ENCODE measurements at regions not wholly inside any gene's neighbourhood (a gene's known extent, or its start where the extent isn't known, plus 50 kb on each side); places are given as distances from the start of the nearest gene placed in this dataset.

- TF ChIP-seq PAX5 (IDR thresholded peaks at IDR 0.05; ENCODE audit: insufficient read depth, low read length, severe bottlenecking) (no peak), POLR2A (IDR thresholded peaks at IDR 0.05; ENCODE audit: low read depth, low read length) (no peak), SPI1 (IDR thresholded peaks at IDR 0.05; ENCODE audit: low read depth, low read length) (no peak), POU2F2 (IDR thresholded peaks at IDR 0.05; ENCODE audit: low read depth, low read length) (no peak)
- FAIRE-seq (no peak), DNase-seq (ENCODE audit: insufficient read length, low spot score) (no peak)
These were observed 624.8 kb upstream of the RAB6C start for GRCh38 chr2:129354631-129355030.

- TF ChIP-seq POLR2AphosphoS5 (IDR thresholded peaks at IDR 0.05; ENCODE audit: low read depth, low read length): no peak
- no peak for TF ChIP-seq SPI1 (IDR thresholded peaks at IDR 0.05; ENCODE audit: low read depth, low read length)
- TF ChIP-seq POU2F2 (IDR thresholded peaks at IDR 0.05; ENCODE audit: low read depth, low read length): no peak
- no peak for TF ChIP-seq TAF1 (IDR thresholded peaks at IDR 0.05; ENCODE audit: low read depth, low read length)
- FAIRE-seq: no peak
- no peak for DNase-seq (ENCODE audit: insufficient read length, low spot score)
These were observed 617.8 kb upstream of the RAB6C start for GRCh38 chr2:129361688-129362087.

DNA sequence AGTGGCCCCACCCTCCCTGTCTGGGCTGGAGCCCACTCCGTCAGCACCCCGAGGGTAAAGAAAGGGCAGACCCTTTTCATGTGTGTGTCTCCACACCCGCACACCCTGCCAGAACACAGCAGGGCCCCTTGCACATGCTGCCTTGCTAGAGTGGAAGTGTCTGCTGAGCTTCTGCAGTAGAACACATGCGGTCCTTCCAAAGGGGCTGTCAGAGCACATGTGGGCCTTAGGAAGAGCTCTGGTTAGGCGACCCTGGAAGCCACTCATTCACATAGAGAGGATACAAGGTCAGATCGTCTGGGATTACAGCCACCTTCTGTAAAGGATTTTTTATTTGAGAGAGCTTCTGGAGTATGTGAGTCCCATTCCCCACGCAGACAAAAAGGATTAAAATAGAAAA, 613.2 kb upstream of the RAB6C start:
- TF ChIP-seq POU2F2 (IDR thresholded peaks at IDR 0.05; ENCODE audit: low read depth, low read length) (no peak), POLR2A (IDR thresholded peaks at IDR 0.05; ENCODE audit: low read depth, low read length) (no peak), SPI1 (IDR thresholded peaks at IDR 0.05; ENCODE audit: low read depth, low read length) (no peak), TAF1 (IDR thresholded peaks at IDR 0.05; ENCODE audit: low read depth, low read length) (no peak)
- FAIRE-seq (no peak), DNase-seq (ENCODE audit: insufficient read length, low spot score) (no peak)

GRCh38 chr2:129367107-129367506, 612.4 kb upstream of the RAB6C start:
- DNase-seq (ENCODE audit: insufficient read length, low spot score): no peak
- no peak for TF ChIP-seq SPI1 (IDR thresholded peaks at IDR 0.05; ENCODE audit: low read depth, low read length)
- TF ChIP-seq POLR2A (IDR thresholded peaks at IDR 0.05; ENCODE audit: low read depth, low read length): no peak
- TF ChIP-seq TAF1 (IDR thresholded peaks at IDR 0.05; ENCODE audit: low read depth, low read length): no peak
- no peak for TF ChIP-seq POLR2AphosphoS5 (IDR thresholded peaks at IDR 0.05; ENCODE audit: low read depth, low read length)
- no peak for TF ChIP-seq PAX5 (IDR thresholded peaks at IDR 0.05; ENCODE audit: insufficient read depth, low read length, severe bottlenecking)
- no peak for TF ChIP-seq POU2F2 (IDR thresholded peaks at IDR 0.05; ENCODE audit: low read depth, low read length)
- FAIRE-seq: no peak

DNA sequence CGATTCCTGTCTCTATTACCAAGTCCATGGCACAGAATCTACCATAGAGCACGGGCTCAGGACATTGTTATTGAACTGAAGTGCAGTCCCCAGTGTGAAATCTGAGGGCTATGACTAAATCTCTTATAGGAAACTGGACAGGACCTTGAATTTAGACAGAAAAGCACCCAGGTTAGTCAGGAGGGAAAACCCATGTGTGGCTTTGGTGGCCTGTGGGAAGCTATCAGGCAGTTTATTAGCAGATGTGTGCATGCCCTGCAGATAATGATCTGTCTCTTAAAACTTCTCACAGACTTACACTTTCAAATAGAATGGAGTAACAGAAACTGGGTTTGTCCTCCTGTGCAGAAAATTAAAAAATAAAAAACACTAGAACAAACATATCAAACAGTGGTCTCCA, 610.0 kb upstream of the RAB6C start:
- no peak for TF ChIP-seq TAF1 (IDR thresholded peaks at IDR 0.05; ENCODE audit: low read depth, low read length)
- no peak for TF ChIP-seq POLR2A (IDR thresholded peaks at IDR 0.05; ENCODE audit: low read depth, low read length)
- no peak for TF ChIP-seq POLR2AphosphoS5 (IDR thresholded peaks at IDR 0.05; ENCODE audit: low read depth, low read length)
- FAIRE-seq: no peak
- no peak for DNase-seq (ENCODE audit: insufficient read length, low spot score)

GRCh38 chr2:129374452-129374851, 605.0 kb upstream of the RAB6C start:
- TF ChIP-seq PAX5 (IDR thresholded peaks at IDR 0.05; ENCODE audit: insufficient read depth, low read length, severe bottlenecking) (no peak), TAF1 (IDR thresholded peaks at IDR 0.05; ENCODE audit: low read depth, low read length) (no peak), SPI1 (IDR thresholded peaks at IDR 0.05; ENCODE audit: low read depth, low read length) (no peak), POLR2AphosphoS5 (IDR thresholded peaks at IDR 0.05; ENCODE audit: low read depth, low read length) (no peak), POLR2A (IDR thresholded peaks at IDR 0.05; ENCODE audit: low read depth, low read length) (no peak), POU2F2 (IDR thresholded peaks at IDR 0.05; ENCODE audit: low read depth, low read length) (no peak)
- DNase-seq (ENCODE audit: insufficient read length, low spot score) (no peak), FAIRE-seq (no peak)

- DNase-seq (ENCODE audit: insufficient read length, low spot score) (no peak), FAIRE-seq (no peak)
- TF ChIP-seq POU2F2 (IDR thresholded peaks at IDR 0.05; ENCODE audit: low read depth, low read length) (no peak), TAF1 (IDR thresholded peaks at IDR 0.05; ENCODE audit: low read depth, low read length) (no peak), POLR2AphosphoS5 (IDR thresholded peaks at IDR 0.05; ENCODE audit: low read depth, low read length) (no peak), PAX5 (IDR thresholded peaks at IDR 0.05; ENCODE audit: insufficient read depth, low read length, severe bottlenecking) (no peak), SPI1 (IDR thresholded peaks at IDR 0.05; ENCODE audit: low read depth, low read length) (no peak), POLR2A (IDR thresholded peaks at IDR 0.05; ENCODE audit: low read depth, low read length) (no peak)
These were observed 603.6 kb upstream of the RAB6C start for GRCh38 chr2:129375632-129376425.

DNA sequence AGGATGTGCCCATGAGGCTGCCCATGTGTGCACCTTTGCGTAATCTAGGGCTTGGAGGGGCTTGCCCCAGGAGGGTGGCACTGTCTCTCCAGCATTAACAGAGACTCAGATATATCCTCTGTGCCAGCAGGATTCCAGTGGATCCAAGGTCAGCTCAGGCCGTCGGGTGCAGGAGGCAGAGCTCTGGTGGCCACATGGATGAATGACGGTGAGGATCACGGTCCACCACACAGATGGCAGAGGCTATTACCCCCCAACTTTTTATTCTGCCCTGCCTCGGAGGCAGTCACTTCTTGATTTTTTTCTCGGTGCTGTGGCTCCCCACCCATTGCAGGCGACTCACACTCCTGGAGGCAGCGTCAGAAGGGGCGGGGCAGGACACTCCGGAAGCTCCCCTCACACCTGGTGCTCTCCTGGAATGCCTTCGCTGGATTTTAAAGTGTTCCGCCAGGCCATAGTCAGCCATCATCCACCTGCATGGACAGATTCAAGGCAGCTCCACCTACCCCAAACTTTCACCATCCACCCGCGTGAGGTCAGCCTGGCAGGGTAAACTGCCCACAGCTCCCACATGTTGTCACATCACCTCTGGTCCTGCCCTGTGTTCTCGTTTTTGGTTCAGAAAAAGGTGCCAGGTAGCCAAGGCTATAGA, 602.9 kb upstream of the RAB6C start:
- no peak for TF ChIP-seq POU2F2 (IDR thresholded peaks at IDR 0.05; ENCODE audit: low read depth, low read length)
- TF ChIP-seq SPI1 (IDR thresholded peaks at IDR 0.05; ENCODE audit: low read depth, low read length): no peak
- TF ChIP-seq TAF1 (IDR thresholded peaks at IDR 0.05; ENCODE audit: low read depth, low read length): no peak
- no peak for TF ChIP-seq POLR2AphosphoS5 (IDR thresholded peaks at IDR 0.05; ENCODE audit: low read depth, low read length)
- TF ChIP-seq POLR2A (IDR thresholded peaks at IDR 0.05; ENCODE audit: low read depth, low read length): no peak
- no peak for TF ChIP-seq PAX5 (IDR thresholded peaks at IDR 0.05; ENCODE audit: insufficient read depth, low read length, severe bottlenecking)
- no peak for DNase-seq (ENCODE audit: insufficient read length, low spot score)
- FAIRE-seq: no peak

DNA sequence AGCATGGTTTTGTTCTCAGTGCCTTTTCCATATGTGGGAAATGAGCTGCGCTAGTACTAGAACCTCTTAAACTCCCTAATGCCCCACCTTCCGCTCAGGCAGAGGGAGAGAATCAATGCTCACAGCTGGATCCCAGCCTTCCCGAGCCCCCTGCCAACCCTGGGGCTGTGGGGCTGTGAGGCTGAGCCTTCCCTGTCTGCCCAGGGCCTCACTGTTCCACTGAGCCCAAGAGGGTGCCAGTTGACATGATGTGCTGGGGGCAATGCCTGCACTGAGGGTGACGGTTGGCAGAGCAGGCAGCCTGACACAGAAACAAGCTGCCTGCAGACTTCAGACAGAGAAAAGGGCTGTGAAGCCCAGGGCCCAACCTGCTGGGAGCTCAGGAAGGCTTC, 602.4 kb upstream of the RAB6C start:
- TF ChIP-seq PAX5 (IDR thresholded peaks at IDR 0.05; ENCODE audit: insufficient read depth, low read length, severe bottlenecking) (no peak), POLR2A (IDR thresholded peaks at IDR 0.05; ENCODE audit: low read depth, low read length) (no peak), POLR2AphosphoS5 (IDR thresholded peaks at IDR 0.05; ENCODE audit: low read depth, low read length) (no peak), TAF1 (IDR thresholded peaks at IDR 0.05; ENCODE audit: low read depth, low read length) (no peak), POU2F2 (IDR thresholded peaks at IDR 0.05; ENCODE audit: low read depth, low read length) (no peak), SPI1 (IDR thresholded peaks at IDR 0.05; ENCODE audit: low read depth, low read length) (no peak)
- DNase-seq (ENCODE audit: insufficient read length, low spot score): no peak
- no peak for FAIRE-seq

- no peak for TF ChIP-seq POU2F2 (IDR thresholded peaks at IDR 0.05; ENCODE audit: low read depth, low read length)
- TF ChIP-seq POLR2A (IDR thresholded peaks at IDR 0.05; ENCODE audit: low read depth, low read length): no peak
- no peak for TF ChIP-seq POLR2AphosphoS5 (IDR thresholded peaks at IDR 0.05; ENCODE audit: low read depth, low read length)
- TF ChIP-seq SPI1 (IDR thresholded peaks at IDR 0.05; ENCODE audit: low read depth, low read length): no peak
- TF ChIP-seq PAX5 (IDR thresholded peaks at IDR 0.05; ENCODE audit: insufficient read depth, low read length, severe bottlenecking): no peak
- DNase-seq (ENCODE audit: insufficient read length, low spot score) (no peak), FAIRE-seq (no peak)
These were observed 601.3 kb upstream of the RAB6C start for GRCh38 chr2:129378186-129378585.
